Prostate gland (tissue), 2 donors: ENCODE measurements at regions not wholly inside any gene's neighbourhood (a gene's known extent, or its start where the extent isn't known, plus 50 kb on each side); places are given as distances from the start of the nearest gene placed in this dataset.

ENCODE experiments used
- CTCF ChIP-seq, 4 experiments: fragments of 200-600 bp in 2 of 4; fragments of 450-650 bp in 2 of 4; sonication (generic) in 2 of 4; IDR thresholded peaks; 1 replicate in 3 of 4; 2 replicates in 1 of 4; pipeline ENCODE4 v1.5.1; 2016 to 2019; ENCODE audit warnings: antibody characterized with exemption in 4 of 4, mild to moderate bottlenecking in 2 of 4, moderate library complexity in 2 of 4
- POLR2A ChIP-seq: fragments of 450-650 bp; IDR thresholded peaks from one replicate; pipeline ENCODE4 v1.6.1; 2016; ENCODE audit warnings: antibody characterized with exemption, mild to moderate bottlenecking
- POLR2AphosphoS5 ChIP-seq: sonication (generic); formaldehyde crosslinking; IDR thresholded peaks from one replicate; pipeline ENCODE4 v1.6.1; 2017; ENCODE audit warnings: antibody characterized with exemption

GRCh38 chr3:68345781-68346180 is 586.6 kb downstream of the TAFA4 start:
- TF ChIP-seq CTCF (IDR thresholded peaks at IDR 0.05) (no peak), POLR2AphosphoS5 (no peak), POLR2A (no peak)
